HG03460 (cell line): ENCODE measurements at regions not wholly inside any gene's neighbourhood (a gene's known extent, or its start where the extent isn't known, plus 50 kb on each side); places are given as distances from the start of the nearest gene placed in this dataset.
"Not testable (repeated sequence)": the region's sequence is repeated elsewhere in the genome, so short reads cannot be mapped to it uniquely, and the experiment has no call there.

Source experiments
- ATAC-seq: cut with Tn5 transposase; IDR thresholded peaks from one replicate; pipeline ENCODE4 v1.9.1; 2021; ENCODE audit not compliant: unreplicated experiment

DNA sequence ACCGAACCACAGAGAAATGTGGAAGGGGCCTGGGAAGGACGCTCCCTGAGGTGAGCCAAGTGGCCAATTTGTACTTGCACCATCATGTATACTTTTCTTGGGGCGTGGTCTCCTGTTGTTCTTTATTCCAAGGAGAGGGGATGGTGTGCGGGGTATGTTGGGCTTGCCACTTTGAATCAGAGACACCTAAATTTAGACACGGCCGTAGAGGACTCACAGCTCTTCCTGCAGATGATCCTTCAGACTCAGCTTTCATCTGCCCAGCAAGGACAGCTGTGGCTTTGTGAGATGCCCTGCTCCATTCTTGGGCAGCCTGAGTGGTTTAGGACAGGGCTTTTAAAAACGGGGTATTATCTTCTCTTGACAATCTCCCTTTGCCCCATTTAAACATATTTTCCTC lies 473.2 kb downstream of the REEP3 start:
- ATAC-seq = no peak

DNA sequence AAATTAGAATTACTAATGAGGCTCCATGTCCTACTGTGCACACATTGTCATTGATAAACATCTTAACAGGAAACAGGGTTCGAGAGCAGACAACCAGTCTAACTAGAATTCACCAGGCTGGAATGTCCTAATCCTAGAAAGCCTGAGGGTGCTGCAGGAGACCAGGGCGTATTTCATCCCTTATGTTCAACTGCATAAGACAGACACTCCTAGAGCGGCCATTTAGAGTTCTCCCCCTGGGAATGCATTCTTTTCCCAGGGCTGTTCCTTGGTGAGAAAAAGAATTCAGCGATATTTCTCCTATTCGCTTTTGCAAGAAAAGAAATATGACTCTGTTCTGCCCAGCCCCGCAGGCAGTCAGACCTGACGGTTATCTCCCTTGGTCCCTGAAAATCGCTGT lies 486.0 kb downstream of the REEP3 start:
- ATAC-seq = no peak

DNA sequence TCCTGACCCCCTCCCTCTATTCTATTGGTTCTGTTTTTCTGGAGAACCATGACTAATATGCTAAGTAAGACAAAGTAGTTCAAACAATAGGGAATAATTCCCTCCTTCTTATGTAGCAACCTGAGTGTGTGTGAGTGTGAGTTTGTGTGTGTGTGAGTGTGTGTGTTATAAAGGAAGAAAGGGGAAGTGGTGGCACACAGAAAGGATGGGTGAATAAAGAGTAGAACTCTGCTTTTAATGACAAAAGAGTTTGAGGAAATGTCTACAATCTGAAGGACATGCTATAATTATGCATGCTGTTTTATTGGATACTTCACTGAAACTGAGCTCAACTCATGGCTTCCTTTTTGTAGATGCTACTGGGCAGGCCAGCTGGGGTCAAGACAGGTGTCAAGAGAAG lies 489.5 kb downstream of the REEP3 start:
- ATAC-seq = no peak

DNA sequence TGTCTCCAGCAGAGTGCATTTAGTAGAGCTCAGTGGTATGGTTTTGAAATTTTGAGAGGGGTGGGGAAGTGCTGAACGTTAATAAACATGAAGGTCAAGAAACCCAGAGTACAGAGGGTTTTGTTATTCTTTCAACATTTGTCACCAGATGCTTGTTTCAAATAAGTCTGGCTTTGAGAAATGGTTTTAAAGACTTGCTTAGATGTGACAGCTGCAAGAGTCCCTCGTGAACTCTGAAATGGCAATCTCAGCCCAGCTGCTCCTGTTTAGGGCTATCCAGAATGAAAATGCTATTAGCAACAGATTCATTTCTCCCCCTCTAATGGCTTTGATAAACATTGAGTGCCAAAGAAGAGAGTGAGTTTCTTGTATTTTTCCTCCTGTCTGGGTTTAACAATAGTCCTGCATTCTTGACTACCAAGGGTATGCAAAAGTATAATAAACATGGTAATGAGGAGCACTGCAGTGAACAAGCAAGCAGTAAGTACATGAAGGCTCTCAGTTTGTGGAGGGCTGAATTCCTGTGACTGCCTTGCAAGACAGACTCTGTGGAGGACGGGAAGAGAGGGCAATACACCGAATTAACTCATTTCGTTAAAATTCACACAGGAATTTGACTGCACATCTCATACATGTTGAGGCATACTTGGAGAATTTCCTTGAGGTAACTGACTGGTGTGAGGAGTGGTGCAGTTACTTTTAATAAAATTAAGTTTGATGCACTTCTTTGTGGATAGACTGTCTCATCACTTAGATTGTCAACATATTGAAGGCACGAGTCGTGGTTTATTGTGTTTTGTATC lies 490.9 kb downstream of the REEP3 start:
- ATAC-seq = no peak

DNA sequence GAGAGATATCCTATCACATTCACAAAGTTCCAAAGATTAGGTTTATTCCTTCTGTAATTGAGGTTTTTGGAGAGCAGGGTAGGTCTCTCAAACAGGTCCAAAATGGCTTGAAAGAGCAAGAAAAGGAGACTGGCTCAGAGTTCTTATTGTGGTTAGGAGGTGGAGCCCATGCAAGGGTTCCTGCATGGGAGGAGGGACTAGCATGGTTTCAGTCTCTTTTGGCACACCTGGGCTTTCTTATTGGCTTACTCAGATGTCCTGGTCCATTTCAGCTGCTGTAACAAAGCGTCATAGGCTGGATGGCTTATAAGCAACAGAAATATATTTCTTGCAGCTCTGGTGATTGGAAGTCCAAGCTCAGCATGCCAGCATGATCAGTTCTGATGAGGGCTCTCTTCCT lies 493.1 kb downstream of the REEP3 start:
- ATAC-seq = no peak

DNA sequence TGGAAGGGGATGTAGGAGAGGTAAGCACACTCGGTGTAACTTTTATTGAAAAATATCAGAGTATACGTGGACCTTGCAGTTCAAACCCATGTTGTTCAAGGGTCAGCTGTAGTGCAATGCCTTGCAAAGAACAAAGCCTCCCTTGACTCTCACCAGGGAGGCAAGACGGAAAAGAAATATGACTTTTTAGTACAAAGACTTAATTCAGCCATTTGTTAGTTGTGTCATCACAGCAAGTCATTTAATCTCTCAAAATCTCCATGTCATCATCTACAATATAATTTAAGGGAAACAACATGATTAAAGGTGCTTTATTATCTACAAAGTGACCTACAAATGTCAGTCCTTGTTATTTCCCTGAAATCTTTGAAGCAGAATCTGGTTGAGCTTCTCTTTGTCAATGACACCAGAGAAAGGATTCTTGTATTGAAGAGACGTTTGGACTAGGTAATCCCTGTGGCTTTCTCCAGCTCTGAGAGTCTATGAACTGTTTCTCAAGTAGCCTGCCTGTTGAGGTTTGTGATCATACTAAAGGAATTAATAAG lies 502.8 kb downstream of the REEP3 start:
- ATAC-seq = no peak

DNA sequence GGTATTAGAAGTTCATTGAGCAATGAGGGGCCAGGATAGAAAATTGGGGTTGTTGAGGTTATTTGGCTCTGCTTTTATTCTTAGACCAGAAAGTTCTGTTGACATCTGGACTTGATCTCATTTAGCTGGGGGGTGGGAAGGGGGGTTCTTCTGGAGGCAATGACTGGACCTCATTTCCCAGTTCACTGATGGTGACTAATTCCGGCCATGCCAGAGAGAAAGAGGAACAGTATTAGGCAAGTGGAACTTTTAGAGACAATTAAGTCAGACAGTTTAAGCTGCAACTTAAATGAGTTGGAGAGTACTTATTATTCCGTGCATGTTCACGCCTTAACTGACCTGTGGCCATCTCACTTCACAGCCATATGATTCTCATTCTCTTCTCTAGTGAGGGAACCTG lies 512.5 kb downstream of the REEP3 start:
- no peak for ATAC-seq

DNA sequence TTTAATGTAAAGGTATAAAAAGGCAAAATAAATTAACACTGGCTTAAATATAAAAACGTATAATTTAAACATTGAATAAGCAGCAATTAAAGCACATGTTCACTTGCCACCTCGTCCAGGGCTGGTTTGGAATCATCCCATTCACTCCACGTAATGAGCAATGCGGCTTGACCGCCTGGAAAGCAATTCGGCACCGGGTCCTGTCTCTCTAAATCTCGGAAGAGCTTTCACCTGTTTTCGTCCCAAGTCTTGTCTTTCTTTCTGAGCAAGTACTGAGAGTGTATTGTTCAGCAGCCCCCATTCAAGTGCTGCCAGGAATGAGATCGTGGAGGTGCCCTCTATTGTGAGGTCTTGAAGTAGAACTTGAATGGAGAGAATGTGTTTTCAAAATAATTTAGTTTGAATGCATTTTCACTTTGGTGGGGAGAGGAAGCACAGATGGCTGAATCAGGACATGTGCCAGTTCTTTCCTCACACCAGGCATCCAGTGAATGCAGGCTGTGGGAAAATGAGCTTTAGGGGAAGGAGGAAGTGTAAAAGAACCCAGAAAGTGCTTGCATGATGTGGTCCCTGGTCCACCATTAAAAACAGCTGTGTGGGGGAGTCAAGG lies 515.2 kb downstream of the REEP3 start:
- ATAC-seq = no peak

DNA sequence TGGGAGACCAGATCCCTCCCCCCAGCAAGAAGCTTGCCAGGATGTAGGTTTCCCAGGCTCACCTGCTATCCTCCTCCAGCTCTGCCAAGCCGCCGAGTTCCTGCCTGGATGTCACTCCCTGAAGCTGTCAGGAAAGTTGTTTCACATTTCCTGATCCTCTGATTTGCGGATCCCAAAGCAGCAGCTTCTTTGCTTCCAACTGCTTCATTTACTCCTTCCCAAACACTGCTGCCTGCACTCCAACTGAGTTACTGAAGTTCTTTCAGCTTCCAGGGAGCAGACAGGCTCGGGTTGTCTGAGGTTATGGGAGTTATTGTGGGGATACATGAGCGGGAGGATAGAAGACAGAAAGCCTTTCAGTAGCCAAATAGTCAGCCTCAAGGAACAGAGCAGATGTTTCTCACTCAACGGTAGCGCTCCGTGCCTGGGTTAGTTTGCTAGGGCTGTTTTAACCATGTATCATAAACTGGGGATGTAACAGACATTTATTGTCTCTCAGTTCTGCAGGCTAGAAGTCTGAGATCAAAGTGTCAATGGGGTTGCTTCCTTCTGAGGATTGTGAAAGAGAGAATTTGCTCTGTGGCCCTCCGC lies 516.0 kb downstream of the REEP3 start:
- ATAC-seq = no peak

DNA sequence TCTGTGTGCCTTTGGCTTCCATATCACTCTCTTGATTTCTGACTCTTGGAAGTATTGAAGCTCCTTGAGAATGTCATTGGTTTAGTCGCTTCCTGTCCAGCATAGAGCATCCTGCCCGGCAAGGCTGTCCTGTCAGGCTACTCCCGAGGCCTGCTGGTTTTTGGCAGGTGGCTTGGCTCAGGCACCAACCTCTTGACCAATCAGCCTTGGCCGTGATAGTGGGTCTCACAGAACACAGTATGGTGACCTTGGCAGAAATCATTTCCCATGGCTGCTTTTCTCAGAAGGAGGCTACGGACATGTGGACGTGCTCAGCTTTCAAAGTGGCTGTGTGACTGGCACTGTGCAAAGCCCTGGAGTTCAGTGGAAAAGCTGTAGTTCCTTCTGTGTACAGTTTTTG lies 516.9 kb downstream of the REEP3 start:
- no peak for ATAC-seq

DNA sequence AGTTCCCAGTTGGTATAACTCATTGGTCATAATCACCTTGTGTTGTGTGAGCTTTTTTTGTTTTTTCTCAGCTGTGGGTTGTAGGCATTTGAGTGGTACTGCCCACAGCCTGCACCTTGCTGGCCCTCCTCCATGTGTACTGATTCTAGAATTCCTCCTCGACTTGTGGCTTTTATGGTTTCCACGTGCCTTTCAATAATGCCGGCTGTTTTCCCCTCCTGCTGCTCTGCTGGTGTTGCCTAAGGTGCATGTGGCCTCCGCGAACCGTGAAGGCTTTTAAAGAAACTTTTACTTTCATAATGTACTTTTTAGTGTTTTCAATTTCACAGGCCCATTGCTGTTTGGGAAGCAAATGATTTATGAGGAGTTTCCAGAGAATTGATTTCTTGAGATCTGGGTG lies 518.0 kb downstream of the REEP3 start:
- ATAC-seq = no peak

DNA sequence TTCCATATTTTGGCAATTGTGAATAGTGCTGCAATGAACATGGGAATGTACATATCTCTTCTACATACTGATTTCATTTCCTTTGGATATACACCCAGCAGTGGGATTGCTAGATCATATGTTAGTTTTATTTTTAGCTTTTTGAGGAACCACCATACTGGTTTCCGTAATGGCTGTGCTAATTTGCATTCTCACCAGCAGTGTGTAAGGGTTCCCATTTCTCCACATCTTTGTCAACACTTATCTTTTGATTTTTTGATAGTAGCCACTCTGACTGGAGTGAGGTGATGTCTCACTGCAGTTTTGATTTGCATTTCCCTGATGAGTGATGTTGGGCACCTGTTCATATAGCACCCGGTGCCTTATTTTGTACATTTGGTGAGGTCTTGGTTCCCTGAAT lies 519.6 kb downstream of the REEP3 start:
- ATAC-seq = no peak

DNA sequence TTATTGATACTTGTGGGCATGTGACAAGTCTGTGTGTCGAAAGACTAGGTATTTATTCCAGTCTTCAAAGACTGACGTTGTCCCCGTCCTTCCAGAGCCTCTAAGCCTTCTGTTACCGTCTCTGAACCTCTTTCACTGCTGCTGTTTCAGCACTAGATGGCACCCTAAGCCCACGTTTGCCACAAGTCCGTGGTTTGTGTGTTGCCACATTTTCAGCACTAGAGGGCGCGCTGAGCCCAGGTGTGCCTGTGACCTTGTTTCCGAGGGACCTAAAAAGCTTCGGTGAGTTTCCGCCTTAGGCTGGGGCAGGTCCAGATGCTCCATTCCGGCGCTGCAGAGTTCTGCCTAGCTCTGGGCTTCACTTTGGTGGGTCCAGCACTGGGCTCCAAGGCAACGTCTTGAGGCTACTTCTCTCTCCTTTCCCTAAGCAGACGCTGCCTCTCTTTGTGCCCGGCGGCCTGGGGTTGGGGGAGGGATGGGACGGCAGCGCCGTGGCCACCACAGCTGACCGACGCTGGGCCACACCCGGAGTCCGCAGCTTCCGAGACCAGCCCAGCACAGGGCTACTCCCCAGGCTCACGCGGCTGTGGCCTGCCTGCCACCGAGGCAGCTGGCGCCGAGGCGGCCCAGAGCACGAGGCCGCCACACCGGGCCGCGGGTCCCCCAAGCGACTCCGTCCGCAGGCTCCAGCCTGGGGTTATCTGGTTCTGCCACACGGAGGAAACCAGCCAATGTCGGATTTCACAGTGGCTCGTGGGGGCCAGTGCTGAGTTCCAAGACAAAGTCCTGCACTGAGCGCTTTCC lies 520.2 kb downstream of the REEP3 start:
- ATAC-seq = peak; percentile 94

DNA sequence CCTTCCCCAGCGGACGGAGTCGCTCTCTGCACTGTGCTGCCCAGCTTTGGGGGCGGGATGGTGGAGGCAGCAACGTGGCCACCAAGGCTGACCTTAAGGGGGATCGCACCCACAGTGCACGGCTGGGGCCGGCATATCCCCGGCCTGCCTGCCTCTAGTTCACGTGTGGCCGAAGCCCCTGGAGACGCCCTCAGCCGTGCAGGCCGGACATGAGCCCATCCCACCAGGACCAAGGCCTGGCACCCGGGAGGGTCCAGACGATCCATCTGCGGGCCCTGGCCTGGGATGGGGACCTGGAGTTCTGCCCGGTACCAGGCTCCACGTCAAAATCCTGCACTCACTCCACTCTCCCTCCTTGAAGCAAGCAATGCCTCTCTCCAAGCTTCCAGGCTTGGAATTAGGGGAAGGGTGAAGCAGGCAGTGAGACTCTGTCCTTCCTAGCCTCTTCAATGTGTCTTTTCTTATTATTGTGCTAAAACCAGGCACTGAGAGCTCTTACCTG lies 520.8 kb downstream of the REEP3 start:
- no peak for ATAC-seq

DNA sequence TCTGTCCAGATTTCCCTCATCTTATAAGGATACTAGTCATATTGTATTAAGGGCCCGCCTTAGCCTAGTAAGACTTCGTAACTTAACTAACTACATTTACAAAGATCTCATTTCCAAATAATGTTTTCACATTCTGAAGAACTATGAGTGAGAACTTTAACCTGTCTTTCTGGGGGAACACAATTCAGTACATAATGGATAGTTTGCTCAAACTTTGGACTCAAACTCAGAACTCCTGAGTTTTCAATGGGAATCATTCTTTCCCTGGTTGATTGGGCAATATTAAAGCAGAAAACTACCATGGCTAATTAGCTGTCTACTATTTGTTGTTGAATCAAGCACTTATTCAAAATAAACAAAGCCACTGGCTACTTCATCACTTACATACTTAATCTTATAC lies 522.9 kb downstream of the REEP3 start:
- no peak for ATAC-seq

DNA sequence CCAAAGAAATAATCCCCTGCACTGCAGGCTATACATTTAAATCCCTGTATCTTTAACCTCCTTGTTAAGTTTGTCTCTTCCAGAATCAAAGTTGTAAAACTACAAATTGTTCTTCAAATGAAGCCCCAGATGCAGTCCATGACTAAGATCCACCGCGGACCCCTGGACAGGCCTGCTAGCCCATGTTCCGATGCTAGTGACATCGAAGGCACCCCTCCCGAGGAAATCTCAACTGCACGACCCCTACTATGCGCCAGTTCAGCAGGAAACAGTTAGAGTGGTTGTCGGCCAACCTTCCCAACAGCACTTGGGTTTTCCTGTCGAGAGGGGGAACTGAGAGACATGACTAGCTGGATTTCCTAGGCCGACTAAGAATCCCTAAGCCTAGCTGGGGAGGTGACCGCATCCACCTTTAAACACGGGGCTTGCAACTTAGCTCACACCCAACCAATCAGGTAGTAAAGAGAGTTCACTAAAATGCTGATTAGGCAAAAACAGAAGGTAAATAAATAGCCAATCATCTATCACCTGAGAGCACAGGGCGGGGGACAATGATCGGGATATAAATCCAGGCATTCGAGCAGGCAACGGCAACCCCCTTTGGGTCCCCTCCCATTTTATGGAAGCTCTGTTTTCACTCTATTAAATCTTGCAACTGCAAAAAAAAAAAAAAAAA lies 523.9 kb downstream of the REEP3 start:
- ATAC-seq = not testable (repeated sequence)

DNA sequence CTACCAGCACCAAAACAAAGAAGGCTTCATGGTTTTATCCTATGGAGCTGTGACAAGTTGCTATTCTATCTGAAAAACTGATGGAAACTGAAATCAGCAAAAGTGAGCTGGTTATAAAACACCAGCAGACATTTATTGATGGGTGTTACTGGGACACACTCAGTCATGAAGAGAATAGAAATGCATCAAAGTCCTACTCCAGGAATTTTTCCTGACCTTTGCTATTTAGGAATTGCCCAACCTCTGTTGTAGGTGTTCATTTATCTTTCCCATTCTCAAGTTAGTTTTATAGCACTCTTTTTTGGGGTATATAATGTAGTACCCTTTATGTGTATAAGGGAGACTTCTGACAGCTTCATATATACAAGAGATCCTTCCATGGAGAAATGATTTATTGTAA lies 533.2 kb downstream of the REEP3 start:
- ATAC-seq = no peak

DNA sequence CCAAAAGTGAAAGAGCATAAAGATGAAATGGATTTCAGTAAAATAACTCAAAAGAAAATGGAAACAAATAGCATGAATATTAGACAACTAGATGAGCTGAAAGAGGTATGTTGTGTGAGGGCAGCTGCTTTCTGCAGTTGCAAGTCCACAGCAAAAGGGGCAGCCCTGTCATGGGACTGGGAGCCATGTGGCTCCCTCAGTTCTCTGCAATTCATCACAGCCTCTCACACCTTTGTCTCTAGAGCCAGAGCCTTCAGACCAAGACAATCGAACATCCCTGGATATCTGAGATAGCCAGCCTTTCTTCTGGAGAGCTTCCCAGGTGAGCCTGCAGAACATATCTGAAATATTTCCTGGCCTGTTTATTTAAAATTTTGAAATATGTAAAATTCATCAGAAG lies 538.7 kb downstream of the REEP3 start:
- ATAC-seq = no peak

DNA sequence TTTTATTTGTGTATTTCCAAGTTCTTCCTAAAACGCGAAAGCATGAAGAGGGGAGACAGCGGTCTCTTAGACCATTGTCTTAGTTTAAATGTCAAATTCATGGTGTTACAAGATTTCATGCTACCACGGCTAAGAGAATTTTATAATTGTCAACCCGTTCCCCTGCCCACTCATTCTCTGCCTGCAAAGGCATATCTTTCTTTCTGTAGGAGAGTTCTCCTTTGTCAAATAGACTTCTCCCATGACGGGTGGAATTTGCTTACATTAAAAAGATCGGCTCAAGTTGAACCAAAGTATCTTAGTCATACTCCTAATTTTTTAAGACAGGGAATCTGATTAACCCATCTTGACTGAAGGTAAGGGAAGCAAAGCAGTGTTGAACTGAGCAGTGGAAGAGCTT lies 539.2 kb downstream of the REEP3 start:
- ATAC-seq = no peak

DNA sequence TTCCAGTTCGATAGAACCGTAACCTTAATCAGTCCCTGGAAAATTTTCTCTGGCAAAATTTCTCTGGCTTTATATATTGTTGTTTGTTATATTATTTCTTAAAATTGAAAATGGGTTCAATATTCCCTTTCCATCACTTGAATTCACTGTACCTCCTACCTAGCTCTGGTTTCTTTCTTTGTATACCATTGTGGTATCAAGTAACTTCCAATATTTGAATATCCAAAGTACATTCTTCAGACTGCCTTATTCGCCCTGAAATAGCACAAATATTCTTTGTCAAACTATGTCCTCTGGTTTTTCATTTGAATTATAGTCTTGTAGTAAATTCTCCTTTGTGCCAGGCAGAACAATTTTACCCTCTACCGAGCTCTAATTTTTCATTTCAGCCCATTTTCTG lies 541.6 kb downstream of the REEP3 start:
- ATAC-seq = no peak
